ENCODE measurements at regions not wholly inside any gene's neighbourhood (a gene's known extent, or its start where the extent isn't known, plus 50 kb on each side); places are given as distances from the start of the nearest gene placed in this dataset.

- Histone ChIP-seq H2BK12ac (ENCODE audit: low read depth, low read length) (no peak overlapping the region), H2AFZ (ENCODE audit: low read length) (no peak overlapping the region), H3K18ac (ENCODE audit: extremely low read depth, low read length) (no peak overlapping the region), H2BK15ac (ENCODE audit: low read length) (no peak overlapping the region), H3K4me3 (ENCODE audit: extremely low read depth in 1 of 4, insufficient read depth in 2 of 4, low read depth in 3 of 4, low read length in 4 of 4) (no peak overlapping the region), H3K79me1 (ENCODE audit: low read depth, low read length) (no peaks in the 10 kb centered on the region), H3K36me3 (ENCODE audit: control insufficient read depth in 2 of 4, insufficient read depth in 4 of 4, low read length in 3 of 4) (no peaks in the 10 kb centered on the region), H2BK5ac (ENCODE audit: low read depth, low read length) (peak overlapping the region; percentile 84), H2BK120ac (replicated peaks; ENCODE audit: low read depth, low read length) (peak overlapping the region; percentile 43), H3K56ac (replicated peaks; ENCODE audit: insufficient read length, low read depth, low read length) (no peak overlapping the region), H4K5ac (ENCODE audit: insufficient read length, low read depth, low read length) (peak overlapping the region; percentile 83), H3K27ac (ENCODE audit: low read depth, low read length) (no peak overlapping the region; the same call in 1 of the 2 replicates), H2AK5ac (ENCODE audit: low read depth, low read length) (no peak overlapping the region), H3K27me3 (replicated peaks in 1 of 4; ENCODE audit: control insufficient read depth in 3 of 4, extremely low read depth in 1 of 4, insufficient read depth in 3 of 4, low read length in 3 of 4) (no peaks in the 10 kb centered on the region), H3K9me3 (ENCODE audit: insufficient read depth in 2 of 2, low read depth in 1 of 2, low read length in 1 of 2) (no peaks in the 10 kb centered on the region), H3K4me1 (replicated peaks in 1 of 4; ENCODE audit: control insufficient read depth in 3 of 4, insufficient read depth in 4 of 4, low read length in 3 of 4) (peaks cover 0 to 13% (median 4%) of the 10 kb centered on the region in 4 experiments; a peak in 4 of 7 replicates), H3K23ac (ENCODE audit: insufficient read length) (no peak overlapping the region), H3K4ac (replicated peaks; ENCODE audit: insufficient read length, low read depth, low read length) (no peak overlapping the region), H3K23me2 (ENCODE audit: low read depth, low read length) (no peaks in the 10 kb centered on the region), H4K8ac (ENCODE audit: extremely low read depth, insufficient read depth, low read length) (0 out of 2 replicates have a peak overlapping the region, but pooled peaks have one; percentile 35), H3K14ac (ENCODE audit: insufficient read length) (no peak overlapping the region), H2BK20ac (ENCODE audit: low read length) (no peak overlapping the region), H4K20me1 (replicated peaks in 1 of 2; ENCODE audit: control insufficient read depth in 1 of 2, insufficient read depth in 2 of 2, low read length in 2 of 2) (no peaks in the 10 kb centered on the region), H3K79me2 (ENCODE audit: control insufficient read depth in 1 of 2, insufficient read depth in 2 of 2, low read length in 2 of 2) (peaks cover 0 to 9% of the 10 kb centered on the region in 2 experiments; a peak in 2 of 4 replicates), H3K9ac (replicated peaks in 1 of 4; ENCODE audit: extremely low read depth in 1 of 4, low read depth in 3 of 4, low read length in 3 of 4) (no peak overlapping the region), H4K91ac (replicated peaks; ENCODE audit: insufficient read length, low read length) (no peak overlapping the region), H3K4me2 (ENCODE audit: insufficient read depth in 1 of 2, low read depth in 2 of 2, low read length in 2 of 2) (no peak overlapping the region)
- DNase-seq (ENCODE audit: low read depth in 1 of 2, low spot score in 2 of 2): no peak
- no peak for FAIRE-seq
- TF ChIP-seq MAX (IDR thresholded peaks at IDR 0.05) (no peak), CREB1 (IDR thresholded peaks at IDR 0.05) (no peak), POLR2AphosphoS5 (IDR thresholded peaks at IDR 0.05; ENCODE audit: low read depth, low read length) (no peak), GTF2F1 (IDR thresholded peaks at IDR 0.05; ENCODE audit: borderline replicate concordance, low read depth, low read length) (no peak), ATF3 (IDR thresholded peaks at IDR 0.05; ENCODE audit: insufficient read depth, low read depth, low read length) (no peak), CBX8 (IDR thresholded peaks at IDR 0.05; ENCODE audit: borderline replicate concordance, low read depth, low read length) (no peak), SIRT6 (IDR thresholded peaks at IDR 0.05; ENCODE audit: low read length) (no peak), TCF12 (IDR thresholded peaks at IDR 0.05; ENCODE audit: low read depth, low read length) (no peak), SIX5 (IDR thresholded peaks at IDR 0.05; ENCODE audit: low read depth, low read length) (no peak), CTBP2 (IDR thresholded peaks at IDR 0.05; ENCODE audit: borderline replicate concordance, insufficient read depth, insufficient read length, low read length) (no peak)
- 69% methylated on average over 4 of the region's 7 CpGs; no CpG with 5 or more reads in 1 of the 2 experiments for WGBS, 2 experiments (ENCODE audit: extremely low coverage in 1 of 2, insufficient coverage in 1 of 2, insufficient read length in 1 of 2, insufficient replicate concordance in 2 of 2, low coverage in 1 of 2, low lambda C conversion rate in 2 of 2, missing lambda C conversion rate in 1 of 2)
- CTCF ChIA-PET (ENCODE audit: partially characterized antibody): no interaction called here
- POLR2A ChIA-PET (ENCODE audit: partially characterized antibody): interaction anchor here (4.3 kb wide), 1 partner anchor 56 kb away, joined by 19 read pairs; the partner anchor contains the start of gene USP9X
Measured at GRCh38 chrX:41029332-41029731, 55.9 kb upstream of the USP9X start.

Measured in H1 (cell line).